Neural cell (in vitro differentiated cells): ENCODE measurements at regions not wholly inside any gene's neighbourhood (a gene's known extent, or its start where the extent isn't known, plus 50 kb on each side); places are given as distances from the start of the nearest gene placed in this dataset.

Source experiments
- EP300 ChIP-seq: fragments of 450-650 bp; conservative IDR thresholded peaks from 2 replicates; pipeline ENCODE4 v1.6.1; 2014; ENCODE audit warnings: antibody characterized with exemption, mild to moderate bottlenecking, moderate library complexity; ENCODE audit not compliant: poor library complexity, severe bottlenecking
- EZH2 ChIP-seq: fragments of 200-600, 300-800 bp; shearing (Covaris generic), sonication (generic); IDR thresholded peaks from 2 replicates; pipeline ENCODE4 v1.6.1; 2014; ENCODE audit warnings: antibody characterized with exemption, low read length, borderline replicate concordance, mild to moderate bottlenecking; ENCODE audit not compliant: insufficient read depth, poor library complexity, severe bottlenecking
- TF ChIP-seq, protein P1 (sequence below): fragments of 450-650 bp; IDR thresholded peaks from 2 replicates; pipeline ENCODE4 v1.5.1; 2014; ENCODE audit warnings: antibody characterized with exemption, mild to moderate bottlenecking, moderate library complexity; ENCODE audit not compliant: poor library complexity, severe bottlenecking

DNA sequence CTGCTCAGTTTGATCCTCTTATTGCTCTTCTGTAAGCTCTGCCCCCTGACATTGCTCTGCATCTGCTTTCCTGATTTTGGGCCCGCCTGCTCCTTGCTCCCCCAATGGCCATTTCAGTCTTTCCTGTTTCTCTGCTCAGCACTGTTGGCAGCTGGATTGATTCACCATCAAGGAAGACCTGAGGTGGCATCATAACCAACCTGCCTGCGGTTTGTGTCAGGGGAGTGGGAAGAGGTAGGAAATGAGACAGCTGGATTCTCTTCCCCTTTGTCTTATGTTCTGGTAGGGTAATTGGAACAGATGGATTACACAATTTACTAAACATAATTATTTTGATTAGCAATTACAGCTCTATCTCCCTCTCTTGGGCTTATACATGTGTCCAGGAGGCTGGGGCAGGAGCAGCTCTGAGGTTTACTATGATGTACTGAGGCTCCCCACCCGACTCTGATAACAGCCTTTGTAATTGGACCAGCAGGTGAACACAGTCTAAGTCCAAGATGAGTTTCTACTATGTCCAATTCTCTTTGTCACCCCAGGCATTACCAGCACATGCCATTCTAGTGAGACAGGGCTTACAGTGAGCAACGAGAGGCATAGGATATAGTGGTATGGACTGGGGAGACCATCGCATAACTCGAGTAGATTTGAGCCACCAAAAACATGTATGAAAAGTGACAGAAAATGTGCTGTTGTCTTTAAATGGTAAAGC is 151.8 kb upstream of the MMADHC start:
- TF ChIP-seq, protein P1, sequence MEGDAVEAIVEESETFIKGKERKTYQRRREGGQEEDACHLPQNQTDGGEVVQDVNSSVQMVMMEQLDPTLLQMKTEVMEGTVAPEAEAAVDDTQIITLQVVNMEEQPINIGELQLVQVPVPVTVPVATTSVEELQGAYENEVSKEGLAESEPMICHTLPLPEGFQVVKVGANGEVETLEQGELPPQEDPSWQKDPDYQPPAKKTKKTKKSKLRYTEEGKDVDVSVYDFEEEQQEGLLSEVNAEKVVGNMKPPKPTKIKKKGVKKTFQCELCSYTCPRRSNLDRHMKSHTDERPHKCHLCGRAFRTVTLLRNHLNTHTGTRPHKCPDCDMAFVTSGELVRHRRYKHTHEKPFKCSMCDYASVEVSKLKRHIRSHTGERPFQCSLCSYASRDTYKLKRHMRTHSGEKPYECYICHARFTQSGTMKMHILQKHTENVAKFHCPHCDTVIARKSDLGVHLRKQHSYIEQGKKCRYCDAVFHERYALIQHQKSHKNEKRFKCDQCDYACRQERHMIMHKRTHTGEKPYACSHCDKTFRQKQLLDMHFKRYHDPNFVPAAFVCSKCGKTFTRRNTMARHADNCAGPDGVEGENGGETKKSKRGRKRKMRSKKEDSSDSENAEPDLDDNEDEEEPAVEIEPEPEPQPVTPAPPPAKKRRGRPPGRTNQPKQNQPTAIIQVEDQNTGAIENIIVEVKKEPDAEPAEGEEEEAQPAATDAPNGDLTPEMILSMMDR = no peak
- TF ChIP-seq EP300 (no peak), EZH2 (no peak)
